ENCODE measurements at regions not wholly inside any gene's neighbourhood (a gene's known extent, or its start where the extent isn't known, plus 50 kb on each side); places are given as distances from the start of the nearest gene placed in this dataset.

DNA sequence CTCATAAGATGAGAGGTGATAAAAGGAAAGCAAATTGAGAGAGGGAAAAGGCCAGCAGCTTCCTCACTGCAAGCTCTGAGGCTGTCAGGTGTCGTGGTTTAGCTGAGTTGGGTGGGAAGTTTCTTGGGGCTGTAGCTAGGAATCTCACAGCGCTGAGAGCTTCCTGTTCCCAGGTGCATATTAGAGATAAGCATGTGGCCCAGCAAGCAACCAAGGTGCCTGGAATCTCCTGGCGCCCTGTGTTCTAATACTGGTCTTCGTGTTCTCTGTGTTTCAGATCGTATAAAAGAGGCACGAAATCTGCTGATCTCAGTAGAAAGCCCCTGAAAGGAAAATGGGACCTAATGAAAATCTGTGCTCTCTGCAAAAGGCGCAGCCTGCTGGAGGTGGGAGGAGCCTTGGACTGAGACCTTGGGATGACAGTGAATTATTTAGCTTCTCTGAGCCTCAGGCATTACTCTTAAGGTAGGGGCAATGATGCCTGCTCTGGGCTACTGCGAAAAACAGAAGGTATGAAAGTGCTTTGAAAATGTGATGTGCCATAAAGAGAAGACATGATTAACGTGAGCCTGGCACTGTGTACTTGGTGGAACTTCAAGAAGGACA, 499.9 kb downstream of the TBL1XR1 start:
- no peak for DNase-seq

DNA sequence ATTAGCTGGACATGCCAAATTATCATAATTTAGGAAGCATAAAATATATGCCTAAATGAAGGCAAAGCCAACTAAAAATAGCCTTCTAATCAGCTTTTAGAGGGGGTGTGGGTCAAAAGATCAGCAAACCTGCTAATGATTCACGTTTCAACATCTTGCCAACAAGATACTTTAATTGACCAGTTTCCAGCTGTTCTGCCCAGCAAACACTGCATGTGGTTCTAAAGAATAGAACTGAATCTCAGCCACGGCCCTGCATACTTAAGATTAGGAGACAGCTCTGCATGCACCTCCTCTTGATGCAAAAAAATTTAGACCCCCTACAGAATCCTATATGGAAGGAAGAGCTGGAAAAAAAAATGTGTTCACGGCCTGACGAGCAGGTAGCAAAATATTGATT, 500.5 kb downstream of the TBL1XR1 start:
- DNase-seq = no peak

DNA sequence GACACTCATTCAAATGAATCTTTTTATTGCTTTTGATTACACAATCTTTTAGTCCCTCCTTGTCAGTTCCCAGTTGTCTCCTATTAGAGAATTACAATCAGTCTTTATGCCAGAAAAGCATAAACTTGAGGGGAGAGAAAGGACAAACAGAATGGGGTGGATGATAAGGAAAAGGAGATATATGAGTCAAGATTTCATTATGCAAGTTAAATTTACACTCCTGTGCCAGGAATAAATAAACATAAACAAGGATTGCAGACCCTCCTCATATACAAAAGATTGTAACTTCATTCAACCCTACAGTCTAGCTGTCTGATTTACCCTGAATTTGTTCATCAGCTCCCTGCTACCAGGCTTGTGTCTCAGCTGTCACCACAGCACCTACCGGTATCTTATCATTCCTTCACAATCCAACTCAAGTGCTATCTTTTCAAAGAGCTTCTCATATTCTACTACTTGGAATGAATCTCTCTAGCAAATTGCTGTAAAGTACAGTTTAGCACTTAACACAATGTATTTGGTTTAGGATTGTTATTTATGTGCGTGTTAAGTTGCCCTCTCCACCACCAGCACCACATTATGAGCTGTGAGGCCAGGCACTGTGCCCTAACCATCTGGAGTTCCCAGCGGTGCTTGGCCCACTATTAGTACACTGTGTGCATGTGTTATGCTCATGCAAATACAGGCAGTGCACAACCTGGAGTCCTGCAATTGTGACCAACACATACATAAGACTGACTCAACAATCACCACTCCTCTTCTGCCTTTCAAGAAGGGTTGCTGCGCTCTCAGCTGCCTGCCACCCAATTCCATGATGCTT, 504.1 kb downstream of the TBL1XR1 start:
- no peak for DNase-seq

- no peak for DNase-seq
Observed at GRCh38 chr3:176692199-176692965, 504.9 kb downstream of the TBL1XR1 start.

DNA sequence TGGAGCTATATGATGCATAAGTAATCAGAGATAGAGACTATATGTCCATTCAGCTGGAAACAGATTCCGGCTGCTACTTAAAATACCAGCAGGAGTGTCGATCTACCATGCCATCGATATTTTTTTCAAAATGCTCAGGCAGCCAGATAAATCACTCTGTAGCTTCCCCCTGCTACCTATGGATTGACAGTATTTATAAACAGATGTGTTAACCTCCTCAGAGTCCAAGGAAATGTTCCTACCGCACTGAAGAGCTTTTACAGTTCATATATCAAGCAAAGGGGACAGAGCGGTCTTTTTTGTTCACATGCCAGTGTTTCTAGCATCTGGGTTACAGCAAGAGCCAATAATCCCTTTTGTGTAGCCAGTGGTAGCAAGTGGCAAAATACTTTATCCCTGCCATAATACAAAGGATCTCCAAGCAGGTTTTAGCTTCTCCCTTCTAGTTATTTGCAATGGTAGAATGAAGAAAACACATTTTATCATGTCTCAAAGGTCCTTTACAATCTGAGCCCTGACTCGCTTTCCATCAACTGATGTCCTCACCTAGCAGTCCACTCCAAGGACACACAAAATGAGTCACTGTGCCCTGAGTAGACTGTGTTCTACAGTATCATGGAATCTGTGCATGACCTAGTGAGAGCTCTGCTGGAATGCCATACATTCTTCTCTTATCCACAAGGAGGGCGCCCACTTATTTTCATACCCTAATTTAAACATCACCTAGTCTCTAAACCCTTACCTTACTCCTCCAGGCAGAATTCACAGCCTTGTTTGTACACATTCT, 507.0 kb downstream of the TBL1XR1 start:
- no peak for DNase-seq

GRCh38 chr3:176687754-176688153, 509.5 kb downstream of the TBL1XR1 start:
- DNase-seq = no peak

- DNase-seq = no peak
Observed at GRCh38 chr3:176683382-176683781, 513.9 kb downstream of the TBL1XR1 start.

GRCh38 chr3:176663837-176664831, 533.1 kb downstream of the TBL1XR1 start:
- DNase-seq = no peak

DNA sequence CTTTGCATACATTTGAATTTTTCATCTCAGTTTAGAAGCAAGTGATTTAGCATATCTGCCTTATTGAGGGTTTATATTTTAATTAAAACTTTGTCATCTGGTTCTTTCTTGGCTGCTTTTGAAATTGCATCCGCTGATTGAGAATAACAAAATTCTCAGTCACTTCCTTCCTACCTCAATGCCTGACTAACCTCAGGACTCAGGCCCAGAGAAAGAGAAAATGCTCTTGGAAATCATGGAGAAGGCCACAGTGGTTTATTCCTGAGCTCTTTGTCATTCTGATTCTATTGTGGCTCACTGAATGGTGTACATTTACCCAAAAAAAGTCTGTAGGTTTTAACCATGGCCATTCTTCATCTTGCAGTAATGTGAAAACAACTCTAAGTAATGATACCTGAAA, 533.9 kb downstream of the TBL1XR1 start:
- DNase-seq = no peak

DNA sequence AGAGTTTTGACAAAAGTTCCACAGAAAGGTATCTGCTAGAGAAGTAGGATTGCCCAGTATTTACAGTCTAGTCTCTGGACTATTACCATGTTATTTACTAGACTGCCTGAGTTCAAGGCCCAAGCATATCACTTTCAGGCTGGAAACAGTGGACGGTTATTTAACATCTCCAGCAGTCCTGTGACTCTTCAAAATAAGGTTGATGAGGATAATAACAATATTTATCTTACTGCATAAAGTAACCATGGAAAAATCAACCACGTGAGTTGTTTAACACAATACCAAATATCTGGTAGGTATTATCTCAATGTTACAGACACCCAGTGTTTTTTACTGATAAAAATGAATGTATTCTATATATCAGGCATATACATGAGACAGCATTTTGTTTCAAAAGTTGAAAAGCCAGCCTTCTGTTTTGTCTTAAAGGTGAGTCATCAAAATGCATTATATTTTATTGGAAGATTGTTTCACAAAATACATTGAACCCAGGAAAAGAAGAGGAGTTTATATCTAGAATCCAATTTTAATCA, 535.8 kb downstream of the TBL1XR1 start:
- DNase-seq = no peak

GRCh38 chr3:176655404-176656094, 541.7 kb downstream of the TBL1XR1 start:
- DNase-seq = no peak

DNA sequence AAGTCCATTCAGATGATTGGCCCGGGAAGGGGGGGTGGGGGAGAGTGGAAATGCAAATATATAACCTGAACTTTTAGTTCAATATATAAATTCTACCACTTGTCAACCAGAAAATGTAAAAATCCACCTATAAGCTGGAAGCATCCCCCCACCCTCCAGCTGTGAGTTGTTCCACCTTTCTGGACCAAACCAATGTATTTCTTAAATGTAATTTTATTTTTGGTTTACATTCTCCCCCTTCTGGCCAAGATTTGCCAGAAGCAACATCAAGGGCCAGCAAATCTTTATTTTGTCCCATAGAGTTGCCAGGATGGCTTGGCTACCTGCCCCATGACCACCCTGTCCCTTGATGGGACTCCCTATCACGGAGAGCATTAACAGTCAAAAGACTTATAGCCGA, 545.7 kb downstream of the TBL1XR1 start:
- no peak for DNase-seq

GRCh38 chr3:176650478-176650877, 546.8 kb downstream of the TBL1XR1 start:
- no peak for DNase-seq

DNA sequence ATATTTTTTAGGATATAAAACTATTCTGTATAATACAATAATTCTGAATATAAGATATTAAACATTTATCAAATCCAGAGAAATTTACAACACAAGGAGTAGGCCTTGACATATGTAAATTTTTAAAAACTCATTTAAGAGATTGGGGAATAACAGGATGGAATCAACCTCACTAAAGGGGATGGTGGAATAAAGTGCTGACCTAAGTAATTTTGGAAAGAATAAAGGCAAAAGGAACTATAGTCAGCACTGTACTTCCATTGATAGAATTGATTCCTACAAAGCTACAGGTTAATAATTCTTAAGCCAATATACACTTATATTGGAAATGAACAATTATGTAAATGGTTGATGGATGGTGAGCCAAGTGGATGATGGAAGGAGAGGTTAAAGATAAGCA, 549.3 kb downstream of the TBL1XR1 start:
- DNase-seq = no peak

- no peak for DNase-seq
Observed at GRCh38 chr3:176633511-176633910, 563.8 kb downstream of the TBL1XR1 start.

DNA sequence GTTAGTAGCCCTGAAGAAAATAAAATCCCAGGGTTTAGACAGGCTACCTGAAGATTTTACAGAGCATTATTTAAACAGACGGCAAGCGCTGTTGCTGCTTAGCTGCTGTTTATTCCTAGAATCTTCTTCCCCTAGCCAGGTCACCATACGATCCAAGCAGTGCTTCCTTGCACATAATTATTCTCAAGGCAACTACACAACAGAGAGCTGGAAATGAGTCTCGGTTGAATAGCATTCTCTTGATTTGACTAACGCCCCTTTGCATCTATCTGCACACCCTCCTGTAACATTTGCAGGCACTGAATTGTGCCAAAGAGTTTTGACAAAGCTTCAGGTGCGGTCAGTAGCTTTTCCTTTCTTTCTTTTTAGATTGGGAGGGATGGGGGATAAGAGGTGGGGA, 564.4 kb downstream of the TBL1XR1 start:
- DNase-seq = no peak

DNA sequence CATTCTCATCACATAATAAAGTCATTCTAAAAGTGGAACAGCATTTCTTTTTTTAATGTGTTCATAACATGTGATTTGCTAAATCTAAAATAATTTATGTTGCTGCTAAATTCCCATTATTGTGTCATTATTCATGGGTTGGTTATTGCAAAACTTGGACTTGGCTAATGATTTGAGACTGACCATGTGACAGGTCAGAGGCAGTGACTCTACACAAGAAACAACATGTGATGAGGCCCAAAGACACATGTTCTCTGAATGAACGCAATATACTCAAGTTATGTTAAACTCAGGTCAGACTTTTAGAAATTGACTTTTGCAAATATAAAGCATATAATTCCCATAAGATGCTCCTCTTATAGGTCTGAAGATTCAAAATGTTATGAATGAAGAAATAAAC, 566.1 kb downstream of the TBL1XR1 start:
- no peak for DNase-seq

DNA sequence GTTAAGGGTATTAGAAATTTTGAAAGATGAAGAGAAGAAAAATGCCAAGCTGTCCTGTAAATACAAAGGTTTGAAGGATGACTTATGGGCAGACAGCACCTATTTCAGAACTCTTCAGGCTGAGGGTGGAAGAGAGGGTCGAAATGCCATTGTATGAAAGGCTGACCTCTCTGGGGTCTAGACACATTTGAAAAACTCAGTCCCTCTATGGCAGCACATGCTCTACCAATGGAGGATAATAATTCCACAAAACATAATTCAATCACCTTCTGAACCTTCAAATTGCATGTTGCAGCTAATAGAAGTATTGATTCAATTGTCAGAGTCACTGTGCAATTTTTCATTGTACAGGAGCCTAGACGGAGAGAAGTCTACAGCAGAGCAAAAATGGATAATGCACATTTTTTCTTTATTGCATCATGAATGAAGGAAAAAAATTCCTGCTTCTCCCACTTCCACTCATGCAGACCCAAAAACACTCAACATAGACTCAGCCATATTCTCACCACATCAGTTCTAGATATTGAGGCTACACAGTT, 569.1 kb downstream of the TBL1XR1 start:
- no peak for DNase-seq

DNA sequence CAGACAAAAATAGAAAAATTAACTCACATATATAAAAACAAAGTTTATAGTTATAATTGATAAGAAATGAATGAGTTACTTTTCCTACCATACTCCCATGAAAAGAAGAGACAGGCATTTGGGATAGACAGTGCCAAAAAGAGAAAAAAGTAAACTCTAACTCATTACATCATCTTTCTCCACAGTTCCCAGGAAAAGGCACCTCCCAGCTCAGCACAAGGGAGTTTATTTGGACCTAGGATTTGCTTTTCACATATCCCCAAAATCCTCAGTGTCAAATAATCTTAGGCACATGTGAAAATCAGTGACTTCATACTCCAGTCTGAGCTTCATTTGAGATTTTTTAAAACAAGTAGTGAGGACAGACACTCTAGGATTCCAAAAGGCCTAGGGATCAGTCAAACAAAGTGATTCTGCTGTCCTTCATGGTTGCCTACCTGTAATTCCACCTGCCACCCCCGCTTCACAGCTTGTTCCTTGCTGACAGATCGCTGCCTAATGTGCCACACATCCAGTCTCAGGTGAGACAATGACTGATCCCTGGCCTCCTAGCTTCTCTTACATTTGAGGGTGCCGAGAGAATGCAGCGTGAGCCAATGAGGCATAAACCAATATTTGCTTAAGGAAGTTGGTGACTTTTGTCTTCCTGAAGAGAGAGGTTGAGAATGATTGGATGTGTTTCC, 573.7 kb downstream of the TBL1XR1 start:
- no peak for DNase-seq

- DNase-seq = no peak
Observed at GRCh38 chr3:176619833-176620232, 577.4 kb downstream of the TBL1XR1 start.

Data from activated naive CD4-positive, alpha-beta T cell treated with anti-CD3 and anti-CD28 coated beads, Interleukin-2, amount 50 U/mL, for 16 hours (primary cell).